ENCODE measurements at regions not wholly inside any gene's neighbourhood (a gene's known extent, or its start where the extent isn't known, plus 50 kb on each side); places are given as distances from the start of the nearest gene placed in this dataset.
"Not testable (repeated sequence)": the region's sequence is repeated elsewhere in the genome, so short reads cannot be mapped to it uniquely, and the experiment has no call there.

DNA sequence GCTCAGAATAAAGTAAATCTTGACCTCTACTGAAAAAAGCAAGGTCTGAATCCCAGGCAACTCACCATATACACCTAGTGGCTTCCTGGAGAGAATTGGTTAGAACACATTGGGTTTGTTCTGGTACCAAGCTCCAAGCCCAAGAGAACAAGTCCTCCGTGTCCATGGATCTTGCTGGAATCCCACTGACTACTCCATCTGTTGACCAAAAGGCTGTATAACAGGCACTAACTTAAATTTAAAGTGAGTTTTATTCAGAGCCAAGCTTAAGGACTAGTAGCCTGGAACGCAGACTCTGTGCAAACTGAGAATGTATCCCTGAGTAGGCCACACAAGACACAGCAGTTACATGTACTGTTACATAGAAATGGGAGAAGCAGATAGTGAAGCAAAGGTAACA lies 342.1 kb upstream of the LRRC3B start:
- TF ChIP-seq ZFX (IDR thresholded peaks at IDR 0.05; ENCODE audit: borderline replicate concordance) (no peak), CTCF (IDR thresholded peaks at IDR 0.05) (peak; percentile 25; the same call in 1 of the 2 replicates)
- H3K27ac ChIP-seq, result no peak overlapping the region

GRCh38 chr3:26281284-26281985 lies 341.1 kb upstream of the LRRC3B start:
- no peak overlapping the region for H3K27ac ChIP-seq
- TF ChIP-seq CTCF (IDR thresholded peaks at IDR 0.05) (no peak), ZFX (IDR thresholded peaks at IDR 0.05; ENCODE audit: borderline replicate concordance) (no peak)

DNA sequence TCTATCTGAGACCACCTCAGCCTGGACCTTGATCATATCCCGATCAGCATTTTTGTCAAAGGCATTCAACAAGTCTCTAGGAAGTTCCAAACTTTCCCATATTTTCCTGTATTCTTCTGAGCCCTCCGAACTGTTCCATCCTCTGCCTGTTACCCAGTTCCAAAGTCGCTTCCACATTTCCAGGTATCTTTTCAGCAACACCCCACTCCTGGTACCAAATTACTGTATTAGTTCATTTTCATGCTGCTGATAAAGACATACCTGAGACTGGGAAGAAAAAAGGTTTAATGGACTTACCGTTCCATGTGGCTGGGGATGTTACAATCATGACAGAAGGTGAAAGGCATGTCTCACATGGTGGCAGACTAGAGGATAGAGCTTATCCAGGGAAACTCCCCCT lies 338.1 kb upstream of the LRRC3B start:
- H3K27ac ChIP-seq, result not testable (repeated sequence)

GRCh38 chr3:26291840-26292239 lies 330.7 kb upstream of the LRRC3B start:
- H3K27ac ChIP-seq, result no peak overlapping the region
- TF ChIP-seq CTCF (IDR thresholded peaks at IDR 0.05) (no peak), ZFX (IDR thresholded peaks at IDR 0.05; ENCODE audit: borderline replicate concordance) (no peak)

DNA sequence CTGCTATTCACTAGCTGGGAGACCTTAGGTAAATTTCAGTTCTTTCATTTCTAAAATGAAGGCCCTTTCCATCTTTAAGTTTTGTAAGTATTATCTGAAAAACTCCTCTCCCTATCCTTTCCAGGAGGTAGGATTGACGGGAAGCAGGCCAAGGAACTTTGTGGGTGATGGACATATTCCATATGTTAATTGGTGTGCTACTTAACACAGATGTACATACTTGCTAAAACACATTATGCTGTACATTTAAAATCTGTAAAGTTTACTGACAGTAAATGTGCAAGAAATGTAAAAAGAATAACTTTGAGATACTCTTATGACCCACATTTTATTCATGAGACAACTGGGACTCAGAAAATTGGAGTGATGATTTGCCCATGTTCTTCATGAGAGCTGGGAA lies 329.8 kb upstream of the LRRC3B start:
- TF ChIP-seq CTCF (IDR thresholded peaks at IDR 0.05), result no peak
- no peak for TF ChIP-seq ZFX (IDR thresholded peaks at IDR 0.05; ENCODE audit: borderline replicate concordance)
- no peak overlapping the region for H3K27ac ChIP-seq

DNA sequence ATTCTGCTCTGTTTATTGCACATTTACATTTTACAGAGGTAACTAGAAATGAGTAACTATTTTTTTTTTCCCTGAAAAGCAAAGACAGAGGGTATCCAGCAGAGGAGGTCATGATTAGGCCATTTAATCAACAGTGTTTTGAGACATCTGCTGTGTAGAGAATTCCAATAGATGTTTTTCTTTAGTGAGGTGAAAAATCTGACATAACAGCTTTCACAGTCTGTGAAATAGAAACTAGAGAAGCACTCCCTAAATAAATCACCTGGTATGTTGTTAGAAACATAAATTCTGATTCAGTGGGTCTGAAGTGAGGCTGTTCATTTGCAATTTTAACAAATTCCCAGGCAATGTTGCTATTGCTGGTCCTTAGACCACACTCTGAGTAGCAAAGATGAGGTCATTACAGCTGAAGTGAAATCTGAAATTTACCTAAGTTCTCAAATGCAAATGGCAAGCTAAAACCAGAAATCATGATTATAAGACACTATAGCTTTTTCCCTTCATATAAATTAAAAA lies 329.2 kb upstream of the LRRC3B start:
- TF ChIP-seq CTCF (IDR thresholded peaks at IDR 0.05) (no peak), ZFX (IDR thresholded peaks at IDR 0.05; ENCODE audit: borderline replicate concordance) (no peak)
- no peak overlapping the region for H3K27ac ChIP-seq

DNA sequence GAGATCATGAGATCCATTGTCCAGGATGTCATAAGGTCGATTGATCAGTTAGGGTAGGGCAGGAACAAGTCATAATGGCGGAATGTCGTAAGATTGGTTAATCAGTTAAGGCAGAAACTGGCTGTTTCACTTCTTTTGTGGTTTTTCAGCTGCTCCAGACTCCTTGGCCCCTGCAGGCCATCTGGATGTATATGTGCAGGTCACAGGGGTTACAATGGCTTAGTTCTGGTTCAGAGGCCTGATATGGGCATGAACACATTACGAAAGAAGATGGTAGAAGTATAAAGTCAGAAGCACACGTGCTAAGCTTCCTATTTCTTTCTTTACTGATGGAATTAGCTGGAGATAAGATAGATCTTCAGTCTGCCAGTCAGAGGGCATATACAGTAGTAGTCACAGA lies 315.4 kb upstream of the LRRC3B start:
- no peak overlapping the region for H3K27ac ChIP-seq
- no peak for TF ChIP-seq CTCF (IDR thresholded peaks at IDR 0.05)
- no peak for TF ChIP-seq ZFX (IDR thresholded peaks at IDR 0.05; ENCODE audit: borderline replicate concordance)

- no peak overlapping the region for H3K27ac ChIP-seq
- TF ChIP-seq ZFX (IDR thresholded peaks at IDR 0.05; ENCODE audit: borderline replicate concordance) (no peak), CTCF (IDR thresholded peaks at IDR 0.05) (no peak)
Observed at GRCh38 chr3:26307787-26308186, 314.8 kb upstream of the LRRC3B start.
